ENCODE measurements at regions not wholly inside any gene's neighbourhood (a gene's known extent, or its start where the extent isn't known, plus 50 kb on each side); places are given as distances from the start of the nearest gene placed in this dataset.
A peak's percentile ranks its signal among the peaks of the same experiment; 100 is the strongest.

- H3K27me3 ChIP-seq = no peaks in the 10 kb centered on the region
- H3K4me3 ChIP-seq = no peak overlapping the region
- H3K36me3 ChIP-seq = no peaks in the 10 kb centered on the region
- no peak for TF ChIP-seq POLR2A (IDR thresholded peaks at IDR 0.05)
- TF ChIP-seq, protein P1, sequence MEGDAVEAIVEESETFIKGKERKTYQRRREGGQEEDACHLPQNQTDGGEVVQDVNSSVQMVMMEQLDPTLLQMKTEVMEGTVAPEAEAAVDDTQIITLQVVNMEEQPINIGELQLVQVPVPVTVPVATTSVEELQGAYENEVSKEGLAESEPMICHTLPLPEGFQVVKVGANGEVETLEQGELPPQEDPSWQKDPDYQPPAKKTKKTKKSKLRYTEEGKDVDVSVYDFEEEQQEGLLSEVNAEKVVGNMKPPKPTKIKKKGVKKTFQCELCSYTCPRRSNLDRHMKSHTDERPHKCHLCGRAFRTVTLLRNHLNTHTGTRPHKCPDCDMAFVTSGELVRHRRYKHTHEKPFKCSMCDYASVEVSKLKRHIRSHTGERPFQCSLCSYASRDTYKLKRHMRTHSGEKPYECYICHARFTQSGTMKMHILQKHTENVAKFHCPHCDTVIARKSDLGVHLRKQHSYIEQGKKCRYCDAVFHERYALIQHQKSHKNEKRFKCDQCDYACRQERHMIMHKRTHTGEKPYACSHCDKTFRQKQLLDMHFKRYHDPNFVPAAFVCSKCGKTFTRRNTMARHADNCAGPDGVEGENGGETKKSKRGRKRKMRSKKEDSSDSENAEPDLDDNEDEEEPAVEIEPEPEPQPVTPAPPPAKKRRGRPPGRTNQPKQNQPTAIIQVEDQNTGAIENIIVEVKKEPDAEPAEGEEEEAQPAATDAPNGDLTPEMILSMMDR (IDR thresholded peaks at IDR 0.05) = no peak
- TF ChIP-seq EP300 (IDR thresholded peaks at IDR 0.05) = no peak
- no peak overlapping the region for H3K27ac ChIP-seq
- no peak for DNase-seq (ENCODE audit: low spot score in 2 of 2)
- no peaks in the 10 kb centered on the region for H3K9me3 ChIP-seq
- H3K4me1 ChIP-seq = peaks cover 0 to 12% (median 0%) of the 10 kb centered on the region in 4 donors
Measured at GRCh38 chr7:142408794-142409193, 150.9 kb upstream of the PRSS58 start.

DNA sequence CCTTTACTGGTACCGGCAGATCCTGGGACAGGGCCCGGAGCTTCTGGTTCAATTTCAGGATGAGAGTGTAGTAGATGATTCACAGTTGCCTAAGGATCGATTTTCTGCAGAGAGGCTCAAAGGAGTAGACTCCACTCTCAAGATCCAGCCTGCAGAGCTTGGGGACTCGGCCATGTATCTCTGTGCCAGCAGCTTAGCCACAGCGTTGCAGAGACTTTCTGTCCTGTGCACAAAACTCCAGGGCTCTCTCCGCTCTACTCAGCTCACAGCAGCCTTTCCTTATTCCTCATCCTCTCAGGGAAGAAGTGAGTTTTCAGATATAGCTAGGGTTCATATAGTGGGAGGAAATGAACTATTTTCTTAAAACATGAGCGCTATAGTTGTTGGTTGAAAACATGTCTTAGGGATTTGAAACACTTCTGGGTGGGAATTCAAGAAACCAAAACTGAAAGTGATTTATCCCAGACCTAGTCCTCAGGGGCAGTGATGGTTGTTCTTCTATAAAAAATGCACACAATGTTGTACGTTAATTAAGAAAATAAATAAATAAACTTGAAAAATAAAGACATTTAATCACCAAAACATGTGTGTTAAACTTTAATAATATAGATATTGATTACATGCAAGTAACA is 150.2 kb upstream of the PRSS58 start:
- DNase-seq (ENCODE audit: low spot score in 2 of 2) = no peak
- H3K4me3 ChIP-seq = peak overlapping the region in 1 of 4 donors; percentile 21
- WGBS, 2 donors = 58 to 70% methylated on average over 8 of the region's 8 CpGs
- no peak for TF ChIP-seq POLR2A (IDR thresholded peaks at IDR 0.05)
- TF ChIP-seq EP300 (IDR thresholded peaks at IDR 0.05) = no peak
- TF ChIP-seq, protein P1 (IDR thresholded peaks at IDR 0.05) = no peak
- peaks cover 0 to 12% (median 0%) of the 10 kb centered on the region in 4 donors for H3K4me1 ChIP-seq
- no peaks in the 10 kb centered on the region for H3K36me3 ChIP-seq
- no peaks in the 10 kb centered on the region for H3K9me3 ChIP-seq
- H3K27ac ChIP-seq = no peak overlapping the region
- no peaks in the 10 kb centered on the region for H3K27me3 ChIP-seq

- no peak overlapping the region for H3K27ac ChIP-seq
- no peak overlapping the region for H3K4me3 ChIP-seq
- H3K27me3 ChIP-seq = no peaks in the 10 kb centered on the region
- peaks cover 0 to 12% (median 0%) of the 10 kb centered on the region in 4 donors for H3K4me1 ChIP-seq
- DNase-seq (ENCODE audit: low spot score in 2 of 2) = no peak
- WGBS, 2 donors = 85 to 94% methylated on average over 7 of the region's 7 CpGs
- H3K9me3 ChIP-seq = no peaks in the 10 kb centered on the region
- TF ChIP-seq, protein P1 (IDR thresholded peaks at IDR 0.05) = no peak
- no peak for TF ChIP-seq POLR2A (IDR thresholded peaks at IDR 0.05)
- no peak for TF ChIP-seq EP300 (IDR thresholded peaks at IDR 0.05)
- no peaks in the 10 kb centered on the region for H3K36me3 ChIP-seq
Measured at GRCh38 chr7:142405122-142405765, 147.4 kb upstream of the PRSS58 start.

DNA sequence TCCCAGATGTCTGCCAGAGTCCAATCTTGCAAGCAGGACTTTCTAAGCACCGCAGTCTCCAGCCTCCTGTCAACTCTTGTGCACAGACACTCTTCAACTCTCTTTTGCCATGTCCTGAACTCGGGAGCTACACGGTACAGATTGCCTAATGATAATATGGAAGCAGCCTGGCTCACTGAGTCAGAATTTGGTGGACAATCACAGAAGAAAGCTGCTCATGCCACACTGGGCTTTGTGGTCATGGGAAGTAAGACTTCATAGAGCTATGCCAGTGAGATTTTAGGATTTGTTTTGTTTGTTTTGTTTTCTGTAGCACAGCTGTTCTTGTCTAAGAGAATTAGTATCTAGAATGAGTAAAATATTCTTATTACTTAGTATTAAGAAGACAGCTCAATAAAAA is 144.1 kb upstream of the PRSS58 start:
- no peak overlapping the region for H3K27ac ChIP-seq
- no peak overlapping the region for H3K4me3 ChIP-seq
- no peaks in the 10 kb centered on the region for H3K4me1 ChIP-seq
- H3K27me3 ChIP-seq = no peaks in the 10 kb centered on the region
- no peaks in the 10 kb centered on the region for H3K36me3 ChIP-seq
- TF ChIP-seq, protein P1 (IDR thresholded peaks at IDR 0.05) = no peak
- TF ChIP-seq POLR2A (IDR thresholded peaks at IDR 0.05) (no peak), EP300 (IDR thresholded peaks at IDR 0.05) (no peak)
- 75 to 76% methylated on average over 3 of the region's 3 CpGs for WGBS, 2 donors
- H3K9me3 ChIP-seq = no peaks in the 10 kb centered on the region
- DNase-seq (ENCODE audit: low spot score in 2 of 2) = no peak

DNA sequence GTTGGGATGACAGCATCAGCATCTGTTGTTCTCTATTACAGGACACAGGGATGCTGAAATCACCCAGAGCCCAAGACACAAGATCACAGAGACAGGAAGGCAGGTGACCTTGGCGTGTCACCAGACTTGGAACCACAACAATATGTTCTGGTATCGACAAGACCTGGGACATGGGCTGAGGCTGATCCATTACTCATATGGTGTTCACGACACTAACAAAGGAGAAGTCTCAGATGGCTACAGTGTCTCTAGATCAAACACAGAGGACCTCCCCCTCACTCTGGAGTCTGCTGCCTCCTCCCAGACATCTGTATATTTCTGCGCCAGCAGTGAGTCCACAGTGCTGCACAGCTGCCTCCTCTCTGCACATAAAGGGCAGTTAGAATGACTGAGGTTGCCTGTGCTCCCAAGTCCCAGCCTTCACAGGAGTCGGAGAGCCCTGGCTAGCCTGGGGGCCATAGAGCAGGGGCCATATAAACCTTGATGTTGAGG is 142.2 kb upstream of the PRSS58 start:
- Histone ChIP-seq H3K4me1 (no peaks in the 10 kb centered on the region), H3K27me3 (no peaks in the 10 kb centered on the region), H3K27ac (no peak overlapping the region), H3K9me3 (no peaks in the 10 kb centered on the region), H3K36me3 (no peaks in the 10 kb centered on the region), H3K4me3 (no peak overlapping the region)
- no peak for DNase-seq (ENCODE audit: low spot score in 2 of 2)
- TF ChIP-seq, protein P1 (IDR thresholded peaks at IDR 0.05) = no peak
- TF ChIP-seq POLR2A (IDR thresholded peaks at IDR 0.05) = no peak
- TF ChIP-seq EP300 (IDR thresholded peaks at IDR 0.05) = no peak
- WGBS, 2 donors = 74 to 80% methylated on average over 5 of the region's 5 CpGs

Data from tibial nerve (tissue), 4 donors.